BE2C (cell line): ENCODE measurements at regions not wholly inside any gene's neighbourhood (a gene's known extent, or its start where the extent isn't known, plus 50 kb on each side); places are given as distances from the start of the nearest gene placed in this dataset.

Experiments used
- DNase-seq: peaks from one replicate; pipeline ENCODE4 v3.0.0-alpha.2; 2020
- H3K27me3 ChIP-seq: fragments of 250-450 bp; sonication (Bioruptor Pico); 2 replicates; pipeline ENCODE4 v1.5.1; 2020; ENCODE audit warnings: mild to moderate bottlenecking
- H3K36me3 ChIP-seq: fragments of 250-450 bp; sonication (Bioruptor Pico); 2 replicates; pipeline ENCODE4 v1.5.1; 2020; ENCODE audit warnings: mild to moderate bottlenecking
- H3K4me1 ChIP-seq: fragments of 250-450 bp; sonication (Bioruptor Pico); 2 replicates; pipeline ENCODE4 v1.5.1; 2020
- H3K4me3 ChIP-seq: 2 replicates; pipeline ENCODE4 v1.5.1; 2011; ENCODE audit warnings: low read depth, low read length
- H3K9me3 ChIP-seq: fragments of 250-450 bp; sonication (Bioruptor Pico); 2 replicates; pipeline ENCODE4 v1.5.1; 2020
- CTCF ChIP-seq: IDR thresholded peaks from 2 replicates; pipeline ENCODE4 v1.5.1; 2012; ENCODE audit warnings: mild to moderate bottlenecking, low read depth, low read length

DNA sequence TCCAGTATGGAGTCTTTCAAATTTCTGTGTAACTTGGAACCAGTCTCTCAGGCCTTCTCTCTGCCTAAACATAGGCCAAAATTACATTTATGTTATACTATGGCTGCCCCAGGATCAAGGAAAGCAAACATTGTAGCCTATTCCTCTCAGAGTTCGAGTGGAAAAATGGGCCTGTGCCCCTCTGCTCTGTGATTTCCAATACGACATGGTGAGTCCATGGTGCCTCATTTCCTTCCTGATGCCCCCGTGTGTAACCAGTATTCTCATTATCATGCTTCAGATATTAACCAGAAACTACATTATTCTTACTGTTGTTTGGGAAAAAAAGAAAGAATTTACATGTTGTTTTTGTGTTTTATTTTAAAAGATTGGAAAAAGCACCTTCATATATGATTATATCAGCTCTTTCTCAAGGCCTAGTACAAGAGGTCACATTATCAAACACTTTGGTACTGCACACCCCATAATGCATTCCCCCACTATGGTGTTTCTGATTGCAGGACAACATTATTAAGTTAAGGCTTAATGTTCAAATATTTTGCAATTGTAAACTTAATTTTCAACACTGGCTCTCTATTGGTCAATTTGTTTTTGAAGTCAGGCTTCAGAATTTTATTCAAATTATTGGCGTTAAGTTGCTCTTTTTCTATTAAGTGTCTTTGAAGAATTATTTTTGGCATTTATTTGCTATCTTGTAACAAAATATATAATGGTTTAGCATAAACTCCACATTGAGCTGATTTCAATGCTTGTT, 151.8 kb upstream of the SLC27A6 start:
- Histone ChIP-seq H3K4me3 (no peak overlapping the region), H3K4me1 (no peaks in the 10 kb centered on the region), H3K27me3 (no peaks in the 10 kb centered on the region), H3K36me3 (no peaks in the 10 kb centered on the region), H3K9me3 (no peaks in the 10 kb centered on the region)
- no peak for TF ChIP-seq CTCF
- no peak for DNase-seq

DNA sequence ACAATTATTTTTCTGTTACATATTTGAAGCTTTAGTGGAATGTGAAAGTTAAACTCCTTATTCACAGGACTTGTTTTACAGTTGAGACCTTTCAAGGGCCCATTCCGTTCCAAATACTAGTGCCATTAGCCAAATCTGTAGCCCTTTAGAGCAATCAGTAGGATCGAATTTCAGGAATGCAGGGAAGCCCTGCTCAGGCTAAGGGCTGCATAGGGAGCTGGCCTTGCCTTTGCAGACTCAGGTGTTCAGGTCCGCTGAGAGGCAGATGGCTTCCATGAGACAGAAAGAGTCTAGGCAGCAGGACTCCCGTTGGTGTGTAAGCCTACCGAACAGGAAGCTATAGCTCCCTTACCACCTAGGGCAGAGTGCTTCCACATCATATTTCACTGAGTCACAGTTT, 150.1 kb upstream of the SLC27A6 start:
- Histone ChIP-seq H3K4me1 (no peaks in the 10 kb centered on the region), H3K4me3 (no peak overlapping the region), H3K27me3 (no peaks in the 10 kb centered on the region), H3K36me3 (no peaks in the 10 kb centered on the region), H3K9me3 (no peaks in the 10 kb centered on the region)
- no peak for TF ChIP-seq CTCF
- no peak for DNase-seq

GRCh38 chr5:128825826-128826225, 139.5 kb upstream of the SLC27A6 start:
- H3K36me3 ChIP-seq: no peaks in the 10 kb centered on the region
- no peaks in the 10 kb centered on the region; the same call in 1 of the 2 replicates for H3K27me3 ChIP-seq
- no peaks in the 10 kb centered on the region for H3K4me1 ChIP-seq
- no peak overlapping the region for H3K4me3 ChIP-seq
- no peak for TF ChIP-seq CTCF
- no peaks in the 10 kb centered on the region for H3K9me3 ChIP-seq
- no peak for DNase-seq

DNA sequence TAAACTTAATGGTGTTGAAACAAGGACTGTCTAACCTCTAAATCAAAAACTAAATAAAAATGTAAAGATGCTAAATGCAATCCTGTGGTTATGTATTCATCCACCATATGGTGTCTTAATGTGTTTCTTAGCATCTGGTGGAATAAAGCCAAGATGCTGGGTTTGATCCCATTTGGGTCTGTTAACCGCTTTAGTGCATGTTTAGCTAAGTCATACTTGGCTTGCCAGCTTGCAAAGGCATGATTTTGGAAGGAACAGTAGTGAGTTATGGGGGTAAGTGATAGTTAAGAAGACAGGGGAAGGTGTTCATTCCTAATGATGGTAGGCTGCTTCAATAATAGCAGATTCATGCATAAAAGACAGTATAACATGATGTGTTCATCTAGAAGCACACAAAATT, 139.0 kb upstream of the SLC27A6 start:
- no peak for TF ChIP-seq CTCF
- H3K4me1 ChIP-seq: no peaks in the 10 kb centered on the region

GRCh38 chr5:128836571-128836970, 128.7 kb upstream of the SLC27A6 start:
- Histone ChIP-seq H3K9me3 (no peaks in the 10 kb centered on the region), H3K27me3 (no peaks in the 10 kb centered on the region), H3K4me1 (no peaks in the 10 kb centered on the region), H3K36me3 (no peaks in the 10 kb centered on the region), H3K4me3 (no peak overlapping the region)
- no peak for TF ChIP-seq CTCF
- no peak for DNase-seq

More for the DNA sequence above, 139.0 kb upstream of the SLC27A6 start:
- no peaks in the 10 kb centered on the region for H3K36me3 ChIP-seq
- no peaks in the 10 kb centered on the region for H3K9me3 ChIP-seq
- DNase-seq: no peak
- H3K27me3 ChIP-seq: no peaks in the 10 kb centered on the region; the same call in 1 of the 2 replicates
- no peak overlapping the region for H3K4me3 ChIP-seq

- no peak for DNase-seq
- H3K4me3 ChIP-seq: no peak overlapping the region
- no peaks in the 10 kb centered on the region for H3K4me1 ChIP-seq
- no peaks in the 10 kb centered on the region for H3K9me3 ChIP-seq
- no peak for TF ChIP-seq CTCF
- no peaks in the 10 kb centered on the region for H3K36me3 ChIP-seq
- no peaks in the 10 kb centered on the region for H3K27me3 ChIP-seq
These were observed 126.7 kb upstream of the SLC27A6 start for GRCh38 chr5:128838623-128839022.
